ENCODE measurements at regions not wholly inside any gene's neighbourhood (a gene's known extent, or its start where the extent isn't known, plus 50 kb on each side); places are given as distances from the start of the nearest gene placed in this dataset.

GRCh38 chr13:52975969-52976368 lies 52.6 kb upstream of the OLFM4 start:
- no peak for DNase-seq (ENCODE audit: low spot score)

- DNase-seq (ENCODE audit: low spot score): no peak
Observed at GRCh38 chr13:52975161-52975560, 53.5 kb upstream of the OLFM4 start.

GRCh38 chr13:52974711-52975110 lies 53.9 kb upstream of the OLFM4 start:
- DNase-seq (ENCODE audit: low spot score): no peak

GRCh38 chr13:52969373-52969772 lies 59.2 kb upstream of the OLFM4 start:
- DNase-seq (ENCODE audit: low spot score): no peak

GRCh38 chr13:52968074-52968700 lies 60.4 kb upstream of the OLFM4 start:
- DNase-seq (ENCODE audit: low spot score): peak; percentile 73

GRCh38 chr13:52961987-52962386 lies 66.6 kb upstream of the OLFM4 start:
- DNase-seq (ENCODE audit: low spot score): no peak

- no peak for DNase-seq (ENCODE audit: low spot score)
Observed at GRCh38 chr13:52961256-52961910, 67.2 kb upstream of the OLFM4 start.

- no peak for DNase-seq (ENCODE audit: low spot score)
Observed at GRCh38 chr13:52955472-52955874, 73.1 kb upstream of the OLFM4 start.

GRCh38 chr13:52954838-52955237 lies 73.8 kb upstream of the OLFM4 start:
- DNase-seq (ENCODE audit: low spot score): no peak

GRCh38 chr13:52950436-52950956 lies 78.1 kb upstream of the OLFM4 start:
- DNase-seq (ENCODE audit: low spot score): no peak

- DNase-seq (ENCODE audit: low spot score): no peak
Observed at GRCh38 chr13:52949742-52950141, 78.9 kb upstream of the OLFM4 start.

- DNase-seq (ENCODE audit: low spot score): no peak
Observed at GRCh38 chr13:52949044-52949443, 79.6 kb upstream of the OLFM4 start.

- no peak for DNase-seq (ENCODE audit: low spot score)
Observed at GRCh38 chr13:52947921-52948373, 80.7 kb upstream of the OLFM4 start.

- DNase-seq (ENCODE audit: low spot score): no peak
Observed at GRCh38 chr13:52945348-52945747, 83.3 kb upstream of the OLFM4 start.

- DNase-seq (ENCODE audit: low spot score): no peak
Observed at GRCh38 chr13:52944697-52945096, 83.9 kb upstream of the OLFM4 start.

GRCh38 chr13:52938065-52938464 lies 89.6 kb upstream of the PCDH8 start:
- DNase-seq (ENCODE audit: low spot score): no peak

- no peak for DNase-seq (ENCODE audit: low spot score)
Observed at GRCh38 chr13:52936806-52937205, 88.4 kb upstream of the PCDH8 start.

GRCh38 chr13:52934258-52934657 lies 85.8 kb upstream of the PCDH8 start:
- DNase-seq (ENCODE audit: low spot score): no peak

- DNase-seq (ENCODE audit: low spot score): no peak
Observed at GRCh38 chr13:52933547-52934210, 85.2 kb upstream of the PCDH8 start.

GRCh38 chr13:52933099-52933498 lies 84.7 kb upstream of the PCDH8 start:
- no peak for DNase-seq (ENCODE audit: low spot score)

- DNase-seq (ENCODE audit: low spot score): no peak
Observed at GRCh38 chr13:52932649-52933048, 84.2 kb upstream of the PCDH8 start.

GRCh38 chr13:52931539-52932431 lies 83.3 kb upstream of the PCDH8 start:
- DNase-seq (ENCODE audit: low spot score): no peak

Data from mucosa of gallbladder (tissue), 1 donor.